ENCODE measurements at regions not wholly inside any gene's neighbourhood (a gene's known extent, or its start where the extent isn't known, plus 50 kb on each side); places are given as distances from the start of the nearest gene placed in this dataset.
"Not testable (repeated sequence)": the region's sequence is repeated elsewhere in the genome, so short reads cannot be mapped to it uniquely, and the experiment has no call there.

GRCh38 chr9:75545287-75545686 is 345.2 kb upstream of the PCSK5 start:
- Mint-ChIP-seq H3K36me3 (no peaks in the 10 kb centered on the region), H3K27me3 (ENCODE audit: low read depth in 2 of 2) (no peaks in the 10 kb centered on the region), H3K27ac (no peak overlapping the region), H3K9me3 (peaks cover 2 to 3% of the 10 kb centered on the region in 2 donors), H3K4me1 (no peaks in the 10 kb centered on the region), H3K4me3 (no peak overlapping the region)
- 96% methylated on average over 2 of the region's 3 CpGs for WGBS (ENCODE audit: insufficient coverage)
- DNase-seq (no peak), ATAC-seq (no peak)
- Histone ChIP-seq H3K36me3 (ENCODE audit: control insufficient read depth, insufficient read depth, low read length) (no peaks in the 10 kb centered on the region), H3K27ac (ENCODE audit: low read length) (no peak overlapping the region), H3K27me3 (ENCODE audit: control insufficient read depth, insufficient read depth, low read length) (no peaks in the 10 kb centered on the region), H3K4me3 (ENCODE audit: low read length) (no peak overlapping the region), H3K4me1 (ENCODE audit: control insufficient read depth, insufficient read depth, low read length) (no peaks in the 10 kb centered on the region), H3K9me3 (ENCODE audit: control insufficient read depth, insufficient read depth, low read length) (no peaks in the 10 kb centered on the region)
- intact Hi-C loops (cut with micrococcal nuclease) = no loop called here
- TF ChIP-seq CTCF (IDR thresholded peaks at IDR 0.05) = no peak

- DNase-seq (no peak), ATAC-seq (no peak)
- H3K27ac ChIP-seq (ENCODE audit: low read length) = no peak overlapping the region
- H3K4me3 ChIP-seq (ENCODE audit: low read length) = no peak overlapping the region
- intact Hi-C loops (cut with micrococcal nuclease) = no loop called here
- no peak overlapping the region for H3K4me3 Mint-ChIP-seq
- H3K27me3 ChIP-seq (ENCODE audit: control insufficient read depth, insufficient read depth, low read length) = no peaks in the 10 kb centered on the region
- no peaks in the 10 kb centered on the region for H3K27me3 Mint-ChIP-seq (ENCODE audit: low read depth in 2 of 2)
- no peaks in the 10 kb centered on the region for H3K36me3 ChIP-seq (ENCODE audit: control insufficient read depth, insufficient read depth, low read length)
- no peaks in the 10 kb centered on the region for H3K4me1 ChIP-seq (ENCODE audit: control insufficient read depth, insufficient read depth, low read length)
- no peaks in the 10 kb centered on the region for H3K4me1 Mint-ChIP-seq
- H3K27ac Mint-ChIP-seq = no peak overlapping the region
- H3K36me3 Mint-ChIP-seq = no peaks in the 10 kb centered on the region
- no peak for TF ChIP-seq CTCF (IDR thresholded peaks at IDR 0.05)
- peaks cover 2 to 3% of the 10 kb centered on the region in 2 donors for H3K9me3 Mint-ChIP-seq
- no peaks in the 10 kb centered on the region for H3K9me3 ChIP-seq (ENCODE audit: control insufficient read depth, insufficient read depth, low read length)
- 66% methylated on average over 2 of the region's 2 CpGs for WGBS (ENCODE audit: insufficient coverage)
Measured at GRCh38 chr9:75548871-75549270, 341.6 kb upstream of the PCSK5 start.

GRCh38 chr9:75551861-75552260 is 338.6 kb upstream of the PCSK5 start:
- no peaks in the 10 kb centered on the region for H3K9me3 ChIP-seq (ENCODE audit: control insufficient read depth, insufficient read depth, low read length)
- intact Hi-C loops (cut with micrococcal nuclease) = no loop called here
- no peak for DNase-seq
- H3K27ac Mint-ChIP-seq = no peak overlapping the region
- WGBS (ENCODE audit: insufficient coverage) = no CpG with 5 or more reads among the region's 1 CpG
- H3K4me3 ChIP-seq (ENCODE audit: low read length) = no peak overlapping the region
- no peak overlapping the region for H3K4me3 Mint-ChIP-seq
- H3K4me1 Mint-ChIP-seq = no peaks in the 10 kb centered on the region
- no peaks in the 10 kb centered on the region for H3K27me3 Mint-ChIP-seq (ENCODE audit: low read depth in 2 of 2)
- H3K36me3 Mint-ChIP-seq = no peaks in the 10 kb centered on the region
- H3K4me1 ChIP-seq (ENCODE audit: control insufficient read depth, insufficient read depth, low read length) = no peaks in the 10 kb centered on the region
- TF ChIP-seq CTCF (IDR thresholded peaks at IDR 0.05) = no peak
- no peak overlapping the region for H3K27ac ChIP-seq (ENCODE audit: low read length)
- H3K27me3 ChIP-seq (ENCODE audit: control insufficient read depth, insufficient read depth, low read length) = no peaks in the 10 kb centered on the region
- H3K36me3 ChIP-seq (ENCODE audit: control insufficient read depth, insufficient read depth, low read length) = no peaks in the 10 kb centered on the region
- ATAC-seq = no peak
- H3K9me3 Mint-ChIP-seq = peaks cover under 1 to 3% of the 10 kb centered on the region in 2 donors

- intact Hi-C loops (cut with micrococcal nuclease) = no loop called here
- H3K4me3 Mint-ChIP-seq = no peak overlapping the region
- Histone ChIP-seq H3K4me3 (ENCODE audit: low read length) (no peak overlapping the region), H3K36me3 (ENCODE audit: control insufficient read depth, insufficient read depth, low read length) (no peaks in the 10 kb centered on the region), H3K27ac (ENCODE audit: low read length) (no peak overlapping the region), H3K4me1 (ENCODE audit: control insufficient read depth, insufficient read depth, low read length) (no peaks in the 10 kb centered on the region), H3K9me3 (ENCODE audit: control insufficient read depth, insufficient read depth, low read length) (no peaks in the 10 kb centered on the region), H3K27me3 (ENCODE audit: control insufficient read depth, insufficient read depth, low read length) (no peaks in the 10 kb centered on the region)
- H3K4me1 Mint-ChIP-seq = no peaks in the 10 kb centered on the region
- no peak overlapping the region for H3K27ac Mint-ChIP-seq
- peaks cover 2 to 7% of the 10 kb centered on the region in 2 donors for H3K9me3 Mint-ChIP-seq
- no peak for TF ChIP-seq CTCF (IDR thresholded peaks at IDR 0.05)
- ATAC-seq = no peak
- no peaks in the 10 kb centered on the region for H3K36me3 Mint-ChIP-seq
- H3K27me3 Mint-ChIP-seq (ENCODE audit: low read depth in 2 of 2) = no peaks in the 10 kb centered on the region
- no peak for DNase-seq
Measured at GRCh38 chr9:75552941-75553340, 337.5 kb upstream of the PCSK5 start.

- H3K36me3 ChIP-seq (ENCODE audit: control insufficient read depth, insufficient read depth, low read length); H3K27ac Mint-ChIP-seq; H3K9me3 ChIP-seq (ENCODE audit: control insufficient read depth, insufficient read depth, low read length); DNase-seq; H3K27me3 ChIP-seq (ENCODE audit: control insufficient read depth, insufficient read depth, low read length); H3K4me1 ChIP-seq (ENCODE audit: control insufficient read depth, insufficient read depth, low read length); H3K4me1 Mint-ChIP-seq; H3K36me3 Mint-ChIP-seq; H3K27ac ChIP-seq (ENCODE audit: low read length); ATAC-seq; H3K27me3 Mint-ChIP-seq (ENCODE audit: low read depth in 2 of 2); intact Hi-C loops (cut with micrococcal nuclease); H3K4me3 Mint-ChIP-seq; H3K4me3 ChIP-seq (ENCODE audit: low read length): not testable (repeated sequence)
- WGBS (ENCODE audit: insufficient coverage) = 91% methylated on average over 2 of the region's 2 CpGs
- H3K9me3 Mint-ChIP-seq = peaks cover 9 to 15% of the 10 kb centered on the region in 2 donors
Measured at GRCh38 chr9:75566813-75567212, 323.7 kb upstream of the PCSK5 start.

All from natural killer cell (primary cell).